SU-DHL-6 (cell line): ENCODE measurements at regions not wholly inside any gene's neighbourhood (a gene's known extent, or its start where the extent isn't known, plus 50 kb on each side); places are given as distances from the start of the nearest gene placed in this dataset.

ENCODE experiments used
- H2AFZ ChIP-seq: fragments of 200-600 bp; sonication (generic); 2 replicates; pipeline ENCODE4 v1.6.1; 2014; ENCODE audit warnings: low read depth, mild to moderate bottlenecking, moderate library complexity, mixed read lengths, antibody characterized with exemption, low read length; ENCODE audit not compliant: severe bottlenecking
- H3F3A ChIP-seq: fragments of 200-600 bp; shearing (Covaris generic); 2 replicates; pipeline ENCODE4 v1.6.0; 2016; ENCODE audit warnings: antibody characterized with exemption, mild to moderate bottlenecking; ENCODE audit not compliant: insufficient read depth
- H3K27ac ChIP-seq: fragments of 200-600 bp; sonication (generic); 2 replicates; pipeline ENCODE4 v1.5.1; 2016; ENCODE audit warnings: low read depth, mild to moderate bottlenecking, low read length, moderate library complexity, mixed read lengths
- H3K27me3 ChIP-seq: fragments of 200-600 bp; sonication (generic), shearing (Covaris generic); 2 replicates; pipeline ENCODE4 v1.6.0; 2014; ENCODE audit warnings: mild to moderate bottlenecking, low read length
- H3K36me3 ChIP-seq: fragments of 200-600 bp; sonication (generic); 2 replicates; pipeline ENCODE4 v1.6.1; 2014; ENCODE audit warnings: mild to moderate bottlenecking, low read length, mixed read lengths
- H3K4me2 ChIP-seq: fragments of 300-600, 200-600 bp; shearing (Covaris generic), sonication (generic); 2 replicates; pipeline ENCODE4 v1.6.0; 2014; ENCODE audit warnings: low read length, low read depth, mild to moderate bottlenecking; ENCODE audit not compliant: poor library complexity, severe bottlenecking
- H3K4me3 ChIP-seq: fragments of 200-600 bp; sonication (generic); 2 replicates; pipeline ENCODE4 v1.5.1; 2014; ENCODE audit warnings: antibody characterized with exemption, low read length, mild to moderate bottlenecking, mixed read lengths; ENCODE audit not compliant: insufficient read depth, poor library complexity, severe bottlenecking
- H3K79me2 ChIP-seq: fragments of 200-600 bp; sonication (generic); 2 replicates; pipeline ENCODE4 v1.6.1; 2014; ENCODE audit warnings: mild to moderate bottlenecking, low read length, moderate library complexity; ENCODE audit not compliant: insufficient read depth
- H3K9ac ChIP-seq: fragments of 200-600 bp; sonication (generic); 2 replicates; pipeline ENCODE4 v1.7.0; 2014; ENCODE audit warnings: mild to moderate bottlenecking, low read length
- H3K9me2 ChIP-seq: fragments of 200-600 bp; sonication (generic); replicated peaks from 2 replicates; pipeline ENCODE4 v1.6.1; 2014; ENCODE audit warnings: low read length; ENCODE audit not compliant: insufficient read depth
- H3K9me3 ChIP-seq: fragments of 200-600 bp; sonication (generic); 2 replicates; pipeline ENCODE4 v1.6.1; 2014; ENCODE audit warnings: low read length, mixed read lengths; ENCODE audit not compliant: insufficient read depth
- H4K20me1 ChIP-seq: fragments of 200-600 bp; sonication (generic); 2 replicates; pipeline ENCODE4 v1.6.1; 2014; ENCODE audit warnings: low read depth, mild to moderate bottlenecking, antibody characterized with exemption, low read length, moderate library complexity, mixed read lengths
- CTCF ChIP-seq: fragments of 200-600 bp; sonication (generic); IDR thresholded peaks from one replicate; pipeline ENCODE4 v1.5.1; 2017; ENCODE audit warnings: antibody characterized with exemption, mild to moderate bottlenecking, low read length, moderate library complexity; ENCODE audit not compliant: insufficient read depth, poor library complexity, severe bottlenecking
- EZH2phosphoT487 ChIP-seq: fragments of 200-600 bp; sonication (generic), shearing (Covaris generic); conservative IDR thresholded peaks from 2 replicates; pipeline ENCODE4 v1.6.1; 2018; ENCODE audit warnings: mild to moderate bottlenecking, antibody characterized with exemption, low read length, moderate library complexity, mixed read lengths

GRCh38 chr1:22217811-22218460 lies 75.0 kb upstream of the WNT4 start:
- TF ChIP-seq CTCF: no peak
- TF ChIP-seq EZH2phosphoT487: no peak
- Histone ChIP-seq H3K4me2 (no peak overlapping the region), H3K27me3 (no peaks in the 10 kb centered on the region), H3K27ac (no peak overlapping the region), H2AFZ (no peak overlapping the region), H3K79me2 (no peaks in the 10 kb centered on the region), H3K36me3 (no peaks in the 10 kb centered on the region), H3K4me3 (no peak overlapping the region), H3K9me2 (no peaks in the 10 kb centered on the region), H3F3A (no peaks in the 10 kb centered on the region), H4K20me1 (no peaks in the 10 kb centered on the region), H3K9ac (no peak overlapping the region), H3K9me3 (no peaks in the 10 kb centered on the region)

GRCh38 chr1:22218618-22219250 lies 75.8 kb upstream of the WNT4 start:
- no peaks in the 10 kb centered on the region for H3K79me2 ChIP-seq
- no peaks in the 10 kb centered on the region for H3K9me3 ChIP-seq
- no peaks in the 10 kb centered on the region for H3K27me3 ChIP-seq
- H3K36me3 ChIP-seq: no peaks in the 10 kb centered on the region
- no peaks in the 10 kb centered on the region for H3K9me2 ChIP-seq
- no peak overlapping the region for H2AFZ ChIP-seq
- H3K4me3 ChIP-seq: no peak overlapping the region
- H4K20me1 ChIP-seq: no peaks in the 10 kb centered on the region
- H3K4me2 ChIP-seq: no peak overlapping the region
- TF ChIP-seq CTCF (no peak), EZH2phosphoT487 (no peak)
- no peaks in the 10 kb centered on the region for H3F3A ChIP-seq
- H3K9ac ChIP-seq: no peak overlapping the region
- no peak overlapping the region for H3K27ac ChIP-seq

- Histone ChIP-seq H3K9me3 (no peaks in the 10 kb centered on the region), H3K27ac (no peak overlapping the region), H4K20me1 (no peaks in the 10 kb centered on the region), H3F3A (no peaks in the 10 kb centered on the region), H3K4me2 (no peak overlapping the region), H3K9ac (no peak overlapping the region), H2AFZ (no peak overlapping the region), H3K9me2 (no peaks in the 10 kb centered on the region), H3K27me3 (no peaks in the 10 kb centered on the region), H3K4me3 (no peak overlapping the region), H3K36me3 (no peaks in the 10 kb centered on the region), H3K79me2 (no peaks in the 10 kb centered on the region)
- TF ChIP-seq CTCF: no peak
- no peak for TF ChIP-seq EZH2phosphoT487
Observed at GRCh38 chr1:22221233-22221780, 78.4 kb upstream of the WNT4 start.
